Coronary artery (tissue), 2 donors: ENCODE measurements at regions not wholly inside any gene's neighbourhood (a gene's known extent, or its start where the extent isn't known, plus 50 kb on each side); places are given as distances from the start of the nearest gene placed in this dataset.

Experiments used
- DNase-seq: peaks from one replicate; pipeline ENCODE4 v3.0.0-alpha.2; 2017; ENCODE audit warnings: low spot score
- H3K27ac ChIP-seq, 2 donors: fragments of 200-600 bp; sonication (generic); one replicate each; pipeline ENCODE4 v1.5.1; 2016 to 2019
- H3K4me3 ChIP-seq: fragments of 200-600 bp; sonication (generic); 2 replicates; pipeline ENCODE4 v1.5.1; 2016; ENCODE audit warnings: mild to moderate bottlenecking, moderate library complexity
- TF ChIP-seq, protein P1 (sequence below): fragments of 200-600 bp; sonication (generic); IDR thresholded peaks from one replicate; pipeline ENCODE4 v1.5.1; 2019; ENCODE audit warnings: antibody characterized with exemption

DNA sequence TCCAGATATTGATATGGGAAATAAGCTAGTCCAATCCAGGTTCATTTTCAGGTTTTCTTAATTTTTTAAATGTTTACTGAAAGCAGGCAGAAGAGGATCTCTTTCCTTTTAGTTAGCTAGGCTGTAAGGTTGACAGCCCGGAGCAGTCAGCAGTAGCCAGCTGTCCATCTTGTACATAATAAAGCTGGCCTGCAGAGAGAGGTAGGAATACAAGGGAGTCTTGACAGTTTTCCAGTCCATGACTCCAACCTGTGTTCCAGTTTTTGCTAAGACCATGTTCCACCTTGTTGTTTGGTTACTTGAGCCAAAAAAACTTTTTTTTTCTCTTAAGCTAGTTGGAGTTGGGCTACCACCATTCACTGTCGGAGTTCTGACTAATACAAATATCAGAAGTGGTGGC is 402.7 kb upstream of the TEX13C start:
- Histone ChIP-seq H3K27ac (no peak overlapping the region), H3K4me3 (no peak overlapping the region)
- TF ChIP-seq, protein P1, sequence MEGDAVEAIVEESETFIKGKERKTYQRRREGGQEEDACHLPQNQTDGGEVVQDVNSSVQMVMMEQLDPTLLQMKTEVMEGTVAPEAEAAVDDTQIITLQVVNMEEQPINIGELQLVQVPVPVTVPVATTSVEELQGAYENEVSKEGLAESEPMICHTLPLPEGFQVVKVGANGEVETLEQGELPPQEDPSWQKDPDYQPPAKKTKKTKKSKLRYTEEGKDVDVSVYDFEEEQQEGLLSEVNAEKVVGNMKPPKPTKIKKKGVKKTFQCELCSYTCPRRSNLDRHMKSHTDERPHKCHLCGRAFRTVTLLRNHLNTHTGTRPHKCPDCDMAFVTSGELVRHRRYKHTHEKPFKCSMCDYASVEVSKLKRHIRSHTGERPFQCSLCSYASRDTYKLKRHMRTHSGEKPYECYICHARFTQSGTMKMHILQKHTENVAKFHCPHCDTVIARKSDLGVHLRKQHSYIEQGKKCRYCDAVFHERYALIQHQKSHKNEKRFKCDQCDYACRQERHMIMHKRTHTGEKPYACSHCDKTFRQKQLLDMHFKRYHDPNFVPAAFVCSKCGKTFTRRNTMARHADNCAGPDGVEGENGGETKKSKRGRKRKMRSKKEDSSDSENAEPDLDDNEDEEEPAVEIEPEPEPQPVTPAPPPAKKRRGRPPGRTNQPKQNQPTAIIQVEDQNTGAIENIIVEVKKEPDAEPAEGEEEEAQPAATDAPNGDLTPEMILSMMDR = no peak
- DNase-seq = no peak

DNA sequence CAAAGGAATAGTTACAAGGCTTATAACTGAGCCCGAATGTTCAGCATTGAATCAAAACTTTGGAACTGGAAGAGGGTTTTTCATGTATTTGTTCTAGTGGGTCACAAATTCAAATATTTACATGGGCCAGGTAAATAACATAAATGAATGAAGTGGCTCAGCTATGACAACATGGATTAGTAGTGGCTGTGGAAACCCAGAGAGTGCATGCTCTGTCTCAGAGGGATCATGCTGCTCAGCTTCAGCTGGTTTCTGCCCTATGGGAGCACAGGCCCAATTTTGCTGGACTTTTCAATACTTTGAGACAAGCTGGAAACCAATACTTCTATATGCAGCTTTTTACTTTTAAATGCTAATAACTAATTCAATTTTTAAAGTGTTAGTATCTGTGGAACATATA is 394.0 kb upstream of the TEX13C start:
- Histone ChIP-seq H3K4me3 (no peak overlapping the region), H3K27ac (no peak overlapping the region)
- TF ChIP-seq, protein P1 = no peak
- no peak for DNase-seq

DNA sequence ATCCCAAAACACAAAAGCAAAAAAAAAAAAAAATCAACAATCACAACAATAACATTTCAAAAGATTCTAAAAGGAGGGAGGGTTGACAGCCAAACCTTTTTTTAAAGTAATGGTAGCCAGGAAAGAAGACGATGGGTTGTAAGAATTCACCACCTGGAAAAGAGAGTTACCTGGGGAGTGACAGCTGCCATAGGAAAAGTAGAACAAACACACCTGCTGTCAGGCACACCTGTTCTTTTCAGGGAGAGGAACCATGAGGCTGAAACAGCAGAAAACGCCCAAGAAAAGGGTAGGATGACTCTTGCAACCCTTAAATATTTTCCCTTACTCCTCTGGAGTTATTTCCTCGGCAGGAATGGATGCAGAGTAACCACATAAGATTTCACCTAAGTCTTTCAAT is 388.4 kb upstream of the TEX13C start:
- Histone ChIP-seq H3K4me3 (no peak overlapping the region), H3K27ac (no peak overlapping the region)
- TF ChIP-seq, protein P1 = no peak
- DNase-seq = no peak

DNA sequence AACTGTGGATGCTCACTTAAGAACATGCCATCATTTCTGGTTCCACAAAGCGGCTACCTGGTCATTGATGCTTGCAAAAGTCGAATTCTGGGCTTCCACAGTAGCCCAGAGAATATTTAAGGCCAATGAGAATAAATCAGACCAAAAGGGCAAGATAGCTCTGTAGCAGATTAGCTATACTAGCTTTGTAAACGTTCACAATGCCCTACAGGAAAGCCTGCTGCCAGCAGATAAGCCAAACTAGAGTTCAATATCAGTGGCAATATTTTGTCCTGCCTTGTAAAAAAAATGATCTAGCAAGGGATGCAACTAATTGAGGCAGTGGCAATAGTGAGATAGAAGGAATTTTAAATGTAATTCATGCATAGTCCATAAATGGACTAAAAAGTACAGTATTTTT is 387.7 kb upstream of the TEX13C start:
- TF ChIP-seq, protein P1 = no peak
- no peak overlapping the region for H3K27ac ChIP-seq
- no peak overlapping the region for H3K4me3 ChIP-seq
- DNase-seq = no peak

DNA sequence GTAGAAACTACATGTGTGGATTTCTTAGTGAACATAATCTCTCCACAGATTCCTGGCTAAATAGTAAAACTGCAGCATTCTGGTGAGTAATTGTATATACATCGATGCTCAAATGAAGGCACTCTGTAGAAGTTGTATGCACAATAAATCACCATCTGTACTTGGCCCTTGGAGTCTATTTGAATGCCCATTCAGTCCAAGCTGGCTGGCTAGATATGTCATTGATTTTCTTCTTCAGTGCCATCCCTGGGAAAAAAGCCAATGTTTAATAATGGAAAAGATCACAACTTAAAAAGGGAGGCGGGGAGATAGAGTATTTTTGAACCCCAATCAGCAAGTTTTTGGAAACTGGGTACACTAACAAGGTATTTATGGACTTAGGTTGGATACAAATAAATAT is 381.0 kb upstream of the TEX13C start:
- TF ChIP-seq, protein P1 = no peak
- DNase-seq = no peak
- Histone ChIP-seq H3K4me3 (no peak overlapping the region), H3K27ac (no peak overlapping the region)

DNA sequence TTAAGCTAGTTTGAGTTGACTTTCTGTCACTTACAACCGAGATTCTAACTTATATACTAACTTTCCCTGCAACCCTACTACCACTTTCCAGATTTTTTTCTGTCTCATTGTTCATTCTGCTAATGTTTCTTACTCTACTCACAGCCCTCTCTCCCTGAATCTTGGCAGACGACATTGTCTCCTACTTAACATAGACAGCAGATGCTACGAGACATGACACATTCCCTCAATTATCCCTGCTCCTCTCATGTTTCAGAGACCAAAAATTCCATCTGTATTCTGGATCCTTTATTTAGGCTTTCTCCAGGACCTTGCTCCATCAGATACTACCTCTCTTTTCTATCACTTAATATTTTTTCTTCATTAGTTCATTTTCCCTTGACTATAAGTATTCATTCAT is 379.1 kb upstream of the TEX13C start:
- H3K4me3 ChIP-seq = no peak overlapping the region
- no peak for DNase-seq
- H3K27ac ChIP-seq = no peak overlapping the region
- TF ChIP-seq, protein P1 = no peak

DNA sequence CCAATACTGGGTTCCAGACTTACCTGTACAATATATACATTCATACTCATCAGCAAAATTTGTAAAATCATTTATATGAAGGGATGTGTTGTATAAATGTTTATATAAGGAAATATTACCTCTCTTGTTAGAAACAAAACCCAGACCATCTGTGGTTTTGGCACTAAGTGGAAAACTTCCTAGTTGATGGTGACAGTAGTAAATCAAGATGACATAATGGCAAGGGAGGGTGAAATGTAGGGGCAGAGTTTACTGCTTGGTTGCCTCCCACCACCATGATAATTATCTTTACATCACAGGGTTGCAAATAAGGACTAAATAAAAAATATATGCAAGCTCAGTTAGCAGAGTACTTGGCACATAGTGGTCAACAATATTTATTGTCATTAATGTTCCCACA is 365.3 kb upstream of the TEX13C start:
- TF ChIP-seq, protein P1 = no peak
- no peak overlapping the region for H3K4me3 ChIP-seq
- H3K27ac ChIP-seq = no peak overlapping the region
- DNase-seq = no peak
